Heart right ventricle (tissue), 16 donors: ENCODE measurements at regions not wholly inside any gene's neighbourhood (a gene's known extent, or its start where the extent isn't known, plus 50 kb on each side); places are given as distances from the start of the nearest gene placed in this dataset.
A peak's percentile ranks its signal among the peaks of the same experiment; 100 is the strongest.
"Not testable (repeated sequence)": the region's sequence is repeated elsewhere in the genome, so short reads cannot be mapped to it uniquely, and the experiment has no call there.

Experiments
- ATAC-seq, 8 donors: fragments of 200-7000 bp; cut with Tn5 transposase; one replicate each; pipeline ENCODE4 v1.9.1; 2020; ENCODE audit warnings: mild to moderate bottlenecking in 8 of 8, moderate library complexity in 8 of 8, moderate number of reproducible peaks in 1 of 8
- DNase-seq, 2 donors: peaks; one replicate each; pipeline ENCODE4 v3.0.0-alpha.2; 2020
- H3K27ac ChIP-seq, 10 donors: fragments of 200-600 bp; sonication (generic) in 2 of 10; one replicate each; pipeline versions ENCODE4 v1.5.0 to v1.8.0; 2020 to 2022; ENCODE audit warnings: mild to moderate bottlenecking in 3 of 10
- H3K27me3 ChIP-seq, 7 donors: fragments of 200-600 bp; one replicate each; pipeline ENCODE4 v1.8.0; 2021 to 2022; ENCODE audit warnings: mild to moderate bottlenecking in 2 of 7
- H3K36me3 ChIP-seq, 9 donors: fragments of 200-600 bp; sonication (generic) in 1 of 9; one replicate each; pipeline versions ENCODE4 v1.5.0 to v1.8.0; 2020 to 2022; ENCODE audit warnings: mild to moderate bottlenecking in 2 of 9
- H3K4me1 ChIP-seq, 9 donors: fragments of 200-600 bp; sonication (generic) in 1 of 9; one replicate each; pipeline versions ENCODE4 v1.5.0 to v1.8.0; 2020 to 2022; ENCODE audit warnings: mild to moderate bottlenecking in 4 of 9
- H3K4me3 ChIP-seq, 10 donors: fragments of 200-600 bp; sonication (generic) in 2 of 10; one replicate each; pipeline versions ENCODE4 v1.5.0 to v1.8.0; 2020 to 2022; ENCODE audit warnings: mild to moderate bottlenecking in 7 of 10, moderate library complexity in 2 of 10
- H3K9me3 ChIP-seq, 11 donors: fragments of 200-600 bp in 10 of 11; sonication (generic) in 2 of 11; one replicate each; pipeline versions ENCODE4 v1.5.0 to v1.8.0; 2013 to 2022; ENCODE audit warnings: mild to moderate bottlenecking in 2 of 11, control low read depth in 1 of 11, moderate library complexity in 1 of 11
- WGBS, 2 donors: extraction: QIAGEN DNeasy Blood & Tissue Kit; methylation state at CpG; one replicate each; pipeline ENCODE4 v1.1.7; 2013; ENCODE audit warnings: inconsistent platforms in 1 of 2; 5-methylcytosine and 5-hydroxymethylcytosine counted together
- intact Hi-C, 10 donors: fragments of 100-400 bp; cut with DNase I; formaldehyde crosslinking; loops; one replicate each; pipeline versions ENCODE4 v1.11.1 to v1.14.2; 2022
- TF ChIP-seq, protein P1 (sequence below), 9 donors: fragments of 200-600 bp; sonication (generic) in 2 of 9; IDR thresholded peaks; one replicate each; pipeline versions ENCODE4 v1.5.0 to v1.8.0; 2021 to 2022; ENCODE audit warnings: antibody characterized with exemption in 9 of 9, mild to moderate bottlenecking in 5 of 9, moderate library complexity in 1 of 9
- donor health status: Arrhythmogenic right ventricular cardiomyopathy.
- donor health status: ischemic (EF 13 %, LVEDD 7.1; RV severe dilation, severe dysfunction).
- donor health status: healthy with polysubstance abuse.
- donor health status: DM: no; HTN: yes; CAD: no.
- donor health status: DM: no; HTN: no; CAD: no.
- donor health status: ischemic (EF 25% LVEDD 6.9; RV normal size, moderate dysfunction).
- donor health status: ischemic (EF 25% LVEDD 5.7; RV mildly dilated, moderate dysfunction).
- donor health status: healthy.
- donor health status: DM: yes; HTN: yes; CAD: no.
- donor health status: Ischemic cardiomyopathy.
- donor health status: ischemic (EF 35%, LVEDD 5.7; RV mildly dilated, moderate dysfunction).
- donor health status: nonischemic (EF 11% LVEDD 7.7; RV severe dilation, severe dysfunction).
- donor health status: DM: yes; HTN: yes; CAD: no.
- donor health status: PGD.
- donor health status: ischemic (EF 29% LVEDD 5.4; RV normal size, mild dysfunction).
- donor health status: nonischemic (EF 23%, LVEDD 6.1; RV moderate dilation, normal function).

DNA sequence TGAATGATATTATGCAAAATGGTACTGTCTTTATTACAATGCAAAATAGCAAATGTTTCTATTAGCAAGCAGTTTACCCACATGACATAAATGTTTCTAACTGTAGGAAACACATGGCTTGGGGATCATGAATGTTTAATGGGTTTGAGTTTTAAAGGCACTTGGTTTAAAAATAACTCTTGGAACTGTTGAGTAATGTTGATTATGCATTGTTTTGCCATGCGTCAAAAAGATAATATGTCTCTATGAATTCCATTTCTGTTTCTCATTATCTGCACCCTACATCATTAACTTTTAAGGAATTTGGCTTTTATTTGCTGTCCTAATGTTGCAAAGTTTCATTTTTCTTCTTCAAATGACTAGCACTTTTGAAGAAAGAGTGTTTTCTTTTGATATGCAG is 1355.5 kb downstream of the SUCLG1 start:
- ATAC-seq, result peak in 5 of 8 donors; percentile 28 to 89 (median 47)
- H3K9me3 ChIP-seq, result peaks cover 0 to 16% (median 0%) of the 10 kb centered on the region in 11 donors

DNA sequence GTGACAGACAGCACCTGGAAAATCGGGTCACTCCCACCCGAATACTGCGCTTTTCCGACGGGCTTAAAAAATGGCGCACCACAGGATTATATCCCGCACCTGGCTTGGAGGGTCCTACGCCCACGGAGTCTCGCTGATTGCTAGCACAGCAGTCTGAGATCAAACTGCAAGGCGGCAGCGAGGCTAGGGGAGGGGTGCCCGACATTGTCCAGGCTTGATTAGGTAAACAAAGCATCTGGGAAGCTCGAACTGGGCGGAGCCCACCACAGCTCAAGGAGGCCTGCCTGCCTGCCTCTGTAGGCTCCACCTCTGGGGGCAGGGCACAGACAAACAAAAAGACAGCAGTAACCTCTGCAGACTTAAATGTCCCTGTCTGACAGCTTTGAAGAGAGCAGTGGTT is 1370.0 kb downstream of the SUCLG1 start:
- not testable (repeated sequence) for H3K36me3 ChIP-seq

More for the DNA sequence above, 1355.5 kb downstream of the SUCLG1 start:
- Histone ChIP-seq H3K27me3 (no peaks in the 10 kb centered on the region), H3K4me1 (peaks cover 0 to 14% (median 0%) of the 10 kb centered on the region in 9 donors), H3K27ac (peak overlapping the region in 6 of 10 donors; percentile 8 to 46 (median 28)), H3K4me3 (no peak overlapping the region), H3K36me3 (no peaks in the 10 kb centered on the region)
- intact Hi-C loops, result no loop called here
- 7 to 9% methylated on average over 1 of the region's 1 CpG for WGBS, 2 donors
- TF ChIP-seq, protein P1, sequence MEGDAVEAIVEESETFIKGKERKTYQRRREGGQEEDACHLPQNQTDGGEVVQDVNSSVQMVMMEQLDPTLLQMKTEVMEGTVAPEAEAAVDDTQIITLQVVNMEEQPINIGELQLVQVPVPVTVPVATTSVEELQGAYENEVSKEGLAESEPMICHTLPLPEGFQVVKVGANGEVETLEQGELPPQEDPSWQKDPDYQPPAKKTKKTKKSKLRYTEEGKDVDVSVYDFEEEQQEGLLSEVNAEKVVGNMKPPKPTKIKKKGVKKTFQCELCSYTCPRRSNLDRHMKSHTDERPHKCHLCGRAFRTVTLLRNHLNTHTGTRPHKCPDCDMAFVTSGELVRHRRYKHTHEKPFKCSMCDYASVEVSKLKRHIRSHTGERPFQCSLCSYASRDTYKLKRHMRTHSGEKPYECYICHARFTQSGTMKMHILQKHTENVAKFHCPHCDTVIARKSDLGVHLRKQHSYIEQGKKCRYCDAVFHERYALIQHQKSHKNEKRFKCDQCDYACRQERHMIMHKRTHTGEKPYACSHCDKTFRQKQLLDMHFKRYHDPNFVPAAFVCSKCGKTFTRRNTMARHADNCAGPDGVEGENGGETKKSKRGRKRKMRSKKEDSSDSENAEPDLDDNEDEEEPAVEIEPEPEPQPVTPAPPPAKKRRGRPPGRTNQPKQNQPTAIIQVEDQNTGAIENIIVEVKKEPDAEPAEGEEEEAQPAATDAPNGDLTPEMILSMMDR (IDR thresholded peaks at IDR 0.05), result no peak
- DNase-seq, result no peak

DNA sequence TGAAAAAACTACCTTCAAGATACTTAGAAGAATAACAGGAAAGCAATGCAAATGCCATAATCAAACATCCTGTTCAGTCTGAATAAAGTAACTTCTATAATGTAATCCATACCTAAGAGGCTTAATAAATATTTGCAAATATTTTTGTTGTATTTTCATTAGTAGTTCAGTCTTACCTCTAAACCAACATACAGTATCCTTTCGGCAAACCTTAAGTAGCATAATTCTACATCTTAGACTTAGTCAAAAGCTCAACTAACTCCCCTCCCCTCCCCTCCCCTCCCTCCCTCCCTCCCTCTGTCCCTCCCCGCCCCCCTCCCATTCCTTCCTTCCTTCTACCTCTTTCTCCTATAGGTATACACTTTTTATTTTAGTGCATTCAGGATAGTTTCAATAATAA is 1373.2 kb downstream of the SUCLG1 start:
- no peak overlapping the region for H3K27ac ChIP-seq
- DNase-seq, result no peak
- no peaks in the 10 kb centered on the region for H3K36me3 ChIP-seq
- no peak for ATAC-seq
- H3K27me3 ChIP-seq, result no peaks in the 10 kb centered on the region
- intact Hi-C loops, result no loop called here
- H3K4me1 ChIP-seq, result peaks cover 0 to 21% (median 18%) of the 10 kb centered on the region in 9 donors
- WGBS, 2 donors, result 81 to 97% methylated on average over 2 of the region's 2 CpGs
- no peak overlapping the region for H3K4me3 ChIP-seq
- H3K9me3 ChIP-seq, result peaks cover 0 to 7% (median 0%) of the 10 kb centered on the region in 11 donors
- TF ChIP-seq, protein P1 (IDR thresholded peaks at IDR 0.05), result no peak

More for the DNA sequence above, 1370.0 kb downstream of the SUCLG1 start:
- intact Hi-C loops, H3K4me3 ChIP-seq, H3K9me3 ChIP-seq, ATAC-seq, DNase-seq, H3K27ac ChIP-seq, H3K27me3 ChIP-seq, H3K4me1 ChIP-seq: not testable (repeated sequence)
- 91 to 92% methylated on average over 14 to 15 of the region's 15 CpGs for WGBS, 2 donors

DNA sequence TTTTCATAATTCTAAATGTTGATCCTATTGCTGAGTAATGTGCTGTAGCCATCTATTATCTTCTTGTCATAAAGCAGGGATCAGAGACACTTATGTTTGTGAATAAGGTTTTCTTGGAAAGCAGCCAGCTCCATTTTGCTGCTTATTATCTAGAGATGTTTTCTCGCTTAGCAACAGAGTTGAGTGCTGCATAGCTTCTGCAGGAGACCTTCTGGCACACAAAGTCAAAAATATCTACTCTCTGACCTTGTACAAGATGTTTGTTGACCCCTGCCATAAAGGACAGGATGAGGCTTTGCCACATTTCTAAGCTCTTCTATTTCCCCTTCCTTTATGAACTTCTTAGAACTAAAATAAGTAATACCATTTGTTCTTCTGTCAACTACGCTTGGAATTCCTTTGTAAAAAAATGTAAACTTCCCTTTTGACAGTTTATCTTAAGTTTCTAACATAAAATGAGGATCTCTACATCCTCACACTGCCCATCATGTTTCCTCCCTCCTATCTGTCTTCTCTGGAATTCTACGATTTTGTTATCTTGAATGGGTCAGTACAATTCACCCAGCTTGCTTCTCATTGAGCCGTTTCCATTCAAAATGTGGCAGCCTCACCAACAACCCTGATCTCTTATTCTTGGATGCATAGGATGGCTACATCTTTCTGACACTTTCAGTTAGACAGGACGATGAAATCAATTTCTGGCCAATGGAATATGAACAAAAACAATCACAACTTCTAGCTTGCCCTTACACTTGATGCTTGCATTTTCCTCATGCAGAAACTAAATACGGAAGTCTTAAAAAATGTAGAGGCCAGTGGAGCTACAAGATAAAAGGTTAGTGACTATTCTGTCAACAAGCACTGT is 1377.0 kb downstream of the SUCLG1 start:
- intact Hi-C loops, result no loop called here
- DNase-seq (peak in 1 of 2 donors; percentile 83), ATAC-seq (peak; percentile 86 to 99 (median 98))
- Histone ChIP-seq H3K9me3 (peaks cover 0 to 5% (median 0%) of the 10 kb centered on the region in 11 donors), H3K27ac (peak overlapping the region; percentile 36 to 76 (median 53)), H3K4me1 (peaks cover 0 to 22% (median 18%) of the 10 kb centered on the region in 9 donors), H3K27me3 (no peaks in the 10 kb centered on the region), H3K4me3 (no peak overlapping the region), H3K36me3 (no peaks in the 10 kb centered on the region)
- TF ChIP-seq, protein P1 (IDR thresholded peaks at IDR 0.05), result no peak
- 14% methylated on average over 6 of the region's 6 CpGs for WGBS, 2 donors

DNA sequence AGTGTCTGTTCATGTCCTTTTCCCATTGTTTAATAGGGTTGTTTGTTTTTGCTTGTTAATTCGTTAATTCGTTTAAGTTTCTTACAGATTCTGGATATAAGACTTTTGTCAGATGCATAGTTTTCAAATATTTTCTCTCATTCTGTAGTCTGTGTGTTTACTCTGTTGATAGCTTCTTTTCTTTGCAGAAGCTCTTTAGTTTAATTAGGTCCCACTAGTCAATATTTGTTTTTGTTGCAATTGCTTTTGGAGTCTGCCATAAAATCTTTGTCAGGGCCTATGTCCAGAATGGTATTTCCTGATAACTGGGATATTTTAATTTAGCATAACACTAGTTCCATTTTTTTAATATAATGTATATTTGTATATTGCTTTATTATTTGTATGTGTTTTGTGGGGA is 1380.1 kb downstream of the SUCLG1 start:
- DNase-seq, result no peak
- TF ChIP-seq, protein P1 (IDR thresholded peaks at IDR 0.05), result no peak
- no peaks in the 10 kb centered on the region for H3K36me3 ChIP-seq
- WGBS, 2 donors, result 97 to 100% methylated on average over 2 of the region's 2 CpGs
- peaks cover 0 to 22% (median 18%) of the 10 kb centered on the region in 9 donors for H3K4me1 ChIP-seq
- H3K9me3 ChIP-seq, result peaks cover 0 to 5% (median 0%) of the 10 kb centered on the region in 11 donors
- intact Hi-C loops, result no loop called here
- no peak overlapping the region for H3K4me3 ChIP-seq
- H3K27me3 ChIP-seq, result no peaks in the 10 kb centered on the region
- no peak overlapping the region for H3K27ac ChIP-seq
- no peak for ATAC-seq
